ENCODE measurements at regions not wholly inside any gene's neighbourhood (a gene's known extent, or its start where the extent isn't known, plus 50 kb on each side); places are given as distances from the start of the nearest gene placed in this dataset.

GRCh38 chr22:48744967-48745841 is 1082.5 kb downstream of the BRD1 start:
- H3K27ac ChIP-seq: no peak overlapping the region
- H3K9me3 ChIP-seq (replicated peaks in 1 of 11): no peaks in the 10 kb centered on the region
- peaks cover 0 to 8% (median 0%) of the 10 kb centered on the region in 10 experiments; a peak in 5 of 20 replicates for H3K4me1 ChIP-seq
- no peaks in the 10 kb centered on the region for H3K27me3 ChIP-seq
- H3K4me3 ChIP-seq: no peak overlapping the region
- H3K36me3 ChIP-seq: no peaks in the 10 kb centered on the region
- no peak overlapping the region for H3K9ac ChIP-seq
- H3K4me2 ChIP-seq: no peak overlapping the region
- H4K20me1 ChIP-seq: peaks cover 0 to 85% (median 0%) of the 10 kb centered on the region in 11 experiments; a peak in 9 of 22 replicates
- TF ChIP-seq Cebpa-rat (IDR thresholded peaks at IDR 0.05): no peak

- no peak for TF ChIP-seq Cebpa-rat (IDR thresholded peaks at IDR 0.05)
- H3K27me3 ChIP-seq: no peaks in the 10 kb centered on the region
- H3K9ac ChIP-seq: no peak overlapping the region
- no peak overlapping the region for H3K4me2 ChIP-seq
- peaks cover 0 to 87% (median 0%) of the 10 kb centered on the region in 11 experiments; a peak in 7 of 22 replicates for H4K20me1 ChIP-seq
- no peak overlapping the region for H3K4me3 ChIP-seq
- H3K4me1 ChIP-seq: peaks cover 0 to 8% (median 0%) of the 10 kb centered on the region in 10 experiments; a peak in 4 of 20 replicates
- no peak overlapping the region for H3K27ac ChIP-seq
- no peaks in the 10 kb centered on the region for H3K36me3 ChIP-seq
- H3K9me3 ChIP-seq (replicated peaks in 1 of 11): no peaks in the 10 kb centered on the region
Observed at GRCh38 chr22:48744283-48744641, 1083.4 kb downstream of the BRD1 start.

GRCh38 chr22:48743601-48744282 is 1083.9 kb downstream of the BRD1 start:
- Histone ChIP-seq H3K27ac (no peak overlapping the region), H3K4me3 (no peak overlapping the region), H3K4me1 (peaks cover 0 to 8% (median 0%) of the 10 kb centered on the region in 10 experiments; a peak in 4 of 20 replicates), H3K36me3 (no peaks in the 10 kb centered on the region), H4K20me1 (peaks cover 0 to 87% (median 0%) of the 10 kb centered on the region in 11 experiments; a peak in 7 of 22 replicates), H3K9ac (no peak overlapping the region; a peak in 1 of 22 replicates), H3K4me2 (no peak overlapping the region), H3K9me3 (replicated peaks in 1 of 11) (no peaks in the 10 kb centered on the region), H3K27me3 (no peaks in the 10 kb centered on the region)
- no peak for TF ChIP-seq Cebpa-rat (IDR thresholded peaks at IDR 0.05)

GRCh38 chr22:48742556-48743343 is 1084.9 kb downstream of the BRD1 start:
- H3K4me3 ChIP-seq: no peak overlapping the region
- H3K27me3 ChIP-seq: no peaks in the 10 kb centered on the region
- H3K36me3 ChIP-seq: no peaks in the 10 kb centered on the region
- TF ChIP-seq Cebpa-rat (IDR thresholded peaks at IDR 0.05): no peak
- H3K27ac ChIP-seq: no peak overlapping the region
- H3K9ac ChIP-seq: no peak overlapping the region; a peak in 1 of 22 replicates
- H3K9me3 ChIP-seq (replicated peaks in 1 of 11): no peaks in the 10 kb centered on the region
- H4K20me1 ChIP-seq: peaks cover 0 to 85% (median 0%) of the 10 kb centered on the region in 11 experiments; a peak in 7 of 22 replicates
- H3K4me1 ChIP-seq: peaks cover 0 to 8% (median 0%) of the 10 kb centered on the region in 10 experiments; a peak in 4 of 20 replicates
- peak overlapping the region in 1 of 11 experiments; percentile 5; a peak in 1 of 22 replicates for H3K4me2 ChIP-seq

GRCh38 chr22:48742191-48742555 is 1085.5 kb downstream of the BRD1 start:
- peaks cover 0 to 82% (median 0%) of the 10 kb centered on the region in 11 experiments; a peak in 7 of 22 replicates for H4K20me1 ChIP-seq
- no peak overlapping the region for H3K9ac ChIP-seq
- H3K36me3 ChIP-seq: no peaks in the 10 kb centered on the region
- H3K4me3 ChIP-seq: no peak overlapping the region
- H3K4me2 ChIP-seq: no peak overlapping the region
- TF ChIP-seq Cebpa-rat (IDR thresholded peaks at IDR 0.05): no peak
- H3K27me3 ChIP-seq: no peaks in the 10 kb centered on the region
- H3K4me1 ChIP-seq: peaks cover 0 to 8% (median 0%) of the 10 kb centered on the region in 10 experiments; a peak in 4 of 20 replicates
- no peaks in the 10 kb centered on the region for H3K9me3 ChIP-seq (replicated peaks in 1 of 11)
- no peak overlapping the region for H3K27ac ChIP-seq

GRCh38 chr22:48741540-48741939 is 1086.1 kb downstream of the BRD1 start:
- peaks cover 0 to 76% (median 0%) of the 10 kb centered on the region in 11 experiments; a peak in 7 of 22 replicates for H4K20me1 ChIP-seq
- no peaks in the 10 kb centered on the region for H3K36me3 ChIP-seq
- no peak overlapping the region for H3K4me2 ChIP-seq
- no peak for TF ChIP-seq Cebpa-rat (IDR thresholded peaks at IDR 0.05)
- H3K9ac ChIP-seq: no peak overlapping the region
- H3K27ac ChIP-seq: no peak overlapping the region
- no peaks in the 10 kb centered on the region for H3K9me3 ChIP-seq (replicated peaks in 1 of 11)
- no peaks in the 10 kb centered on the region for H3K27me3 ChIP-seq
- peaks cover 0 to 8% (median 0%) of the 10 kb centered on the region in 10 experiments; a peak in 4 of 20 replicates for H3K4me1 ChIP-seq
- H3K4me3 ChIP-seq: no peak overlapping the region

GRCh38 chr22:48740731-48741405 is 1086.8 kb downstream of the BRD1 start:
- H3K36me3 ChIP-seq: no peaks in the 10 kb centered on the region
- H3K9ac ChIP-seq: no peak overlapping the region
- H3K4me1 ChIP-seq: peaks cover 0 to 8% (median 0%) of the 10 kb centered on the region in 10 experiments; a peak in 4 of 20 replicates
- H3K9me3 ChIP-seq (replicated peaks in 1 of 11): no peaks in the 10 kb centered on the region
- H3K27ac ChIP-seq: no peak overlapping the region
- no peak overlapping the region for H3K4me2 ChIP-seq
- no peak for TF ChIP-seq Cebpa-rat (IDR thresholded peaks at IDR 0.05)
- peaks cover 0 to 69% (median 0%) of the 10 kb centered on the region in 11 experiments; a peak in 7 of 22 replicates for H4K20me1 ChIP-seq
- no peaks in the 10 kb centered on the region for H3K27me3 ChIP-seq
- no peak overlapping the region for H3K4me3 ChIP-seq

- no peak overlapping the region for H3K27ac ChIP-seq
- no peaks in the 10 kb centered on the region for H3K36me3 ChIP-seq
- peaks cover 0 to 8% (median 0%) of the 10 kb centered on the region in 10 experiments; a peak in 4 of 20 replicates for H3K4me1 ChIP-seq
- H4K20me1 ChIP-seq: peaks cover 0 to 63% (median 0%) of the 10 kb centered on the region in 11 experiments; a peak in 6 of 22 replicates
- TF ChIP-seq Cebpa-rat (IDR thresholded peaks at IDR 0.05): no peak
- no peak overlapping the region for H3K4me2 ChIP-seq
- H3K9me3 ChIP-seq (replicated peaks in 1 of 11): no peaks in the 10 kb centered on the region
- H3K9ac ChIP-seq: no peak overlapping the region
- no peaks in the 10 kb centered on the region for H3K27me3 ChIP-seq
- H3K4me3 ChIP-seq: no peak overlapping the region
Observed at GRCh38 chr22:48740086-48740730, 1087.5 kb downstream of the BRD1 start.
